Fibroblast of lung (primary cell): ENCODE measurements at regions not wholly inside any gene's neighbourhood (a gene's known extent, or its start where the extent isn't known, plus 50 kb on each side); places are given as distances from the start of the nearest gene placed in this dataset.
"Not testable (repeated sequence)": the region's sequence is repeated elsewhere in the genome, so short reads cannot be mapped to it uniquely, and the experiment has no call there.

ENCODE experiments used
- DNase-seq, 2 donors: peaks; one replicate each; pipeline versions ENCODE4 v3.0.0 to v3.0.0-alpha.2; 2010; ENCODE audit warnings: low read depth in 2 of 2
- H2AFZ ChIP-seq: 2 replicates; pipeline ENCODE4 v1.5.1; 2012; ENCODE audit warnings: low read length, control low read depth, inconsistent platforms
- H3K27ac ChIP-seq: 2 replicates; pipeline ENCODE4 v1.5.1; 2011; ENCODE audit warnings: low read length, control low read depth; ENCODE audit not compliant: insufficient read depth
- H3K27me3 ChIP-seq: 2 replicates; pipeline ENCODE4 v1.5.1; 2011; ENCODE audit warnings: mild to moderate bottlenecking, low read length; ENCODE audit not compliant: control insufficient read depth, insufficient read depth
- H3K36me3 ChIP-seq: 2 replicates; pipeline ENCODE4 v1.5.1; 2011; ENCODE audit warnings: low read length; ENCODE audit not compliant: control insufficient read depth, insufficient read depth
- H3K4me1 ChIP-seq: 2 replicates; pipeline ENCODE4 v1.5.1; 2011; ENCODE audit warnings: low read length; ENCODE audit not compliant: control insufficient read depth, insufficient read depth; ENCODE audit errors: extremely low read depth
- H3K4me2 ChIP-seq: 2 replicates; pipeline ENCODE4 v1.5.1; 2011; ENCODE audit warnings: low read length, control low read depth; ENCODE audit not compliant: insufficient read depth; ENCODE audit errors: extremely low read depth
- H3K4me3 ChIP-seq, 4 experiments: fragments of 200-600 bp in 1 of 4; sonication (generic) in 1 of 4; replicated peaks in 1 of 4; 2 replicates each; pipeline ENCODE4 v1.5.1; 2011 to 2016; ENCODE audit warnings: low read length in 4 of 4, low read depth in 3 of 4, mild to moderate bottlenecking in 3 of 4, control low read depth in 2 of 4, inconsistent platforms in 1 of 4, mixed read lengths in 1 of 4; ENCODE audit not compliant: insufficient read depth in 1 of 4; ENCODE audit errors: control extremely low read depth in 1 of 4
- H3K79me2 ChIP-seq: 2 replicates; pipeline ENCODE4 v1.5.1; 2012; ENCODE audit warnings: mild to moderate bottlenecking, low read length, inconsistent platforms; ENCODE audit not compliant: control insufficient read depth, insufficient read depth
- H3K9ac ChIP-seq: 2 replicates; pipeline ENCODE4 v1.5.1; 2011; ENCODE audit warnings: mild to moderate bottlenecking, low read length, control low read depth; ENCODE audit not compliant: insufficient read depth
- H3K9me3 ChIP-seq: 2 replicates; pipeline ENCODE4 v1.5.1; 2012; ENCODE audit warnings: low read depth, low read length; ENCODE audit not compliant: control insufficient read depth, insufficient read depth
- H4K20me1 ChIP-seq: 2 replicates; pipeline ENCODE4 v1.5.1; 2011; ENCODE audit warnings: low read length; ENCODE audit not compliant: control insufficient read depth, insufficient read depth; ENCODE audit errors: extremely low read depth
- EZH2 ChIP-seq: IDR thresholded peaks from 2 replicates; pipeline ENCODE4 v1.5.1; 2012; ENCODE audit warnings: low read length, control low read depth, mild to moderate bottlenecking; ENCODE audit errors: missing control alignments
- TF ChIP-seq, protein P1 (sequence below), 2 donors: IDR thresholded peaks in 1 of 2; conservative IDR thresholded peaks in 1 of 2; 1 replicate in 1 of 2; 2 replicates in 1 of 2; pipeline ENCODE4 v1.5.1; 2011 to 2012; ENCODE audit warnings: low read length in 2 of 2, control low read depth in 1 of 2, inconsistent platforms in 1 of 2, low read depth in 1 of 2, mild to moderate bottlenecking in 1 of 2

GRCh38 chr1:64343823-64344190 is 126.1 kb upstream of the CACHD1 start:
- Histone ChIP-seq H3K9ac (no peak overlapping the region), H3K79me2 (no peaks in the 10 kb centered on the region), H3K27ac (no peak overlapping the region), H3K4me3 (no peak overlapping the region), H4K20me1 (no peaks in the 10 kb centered on the region), H3K9me3 (no peaks in the 10 kb centered on the region), H3K4me2 (no peak overlapping the region), H3K36me3 (no peaks in the 10 kb centered on the region), H3K4me1 (no peaks in the 10 kb centered on the region), H3K27me3 (no peaks in the 10 kb centered on the region), H2AFZ (no peak overlapping the region)
- TF ChIP-seq, protein P1, sequence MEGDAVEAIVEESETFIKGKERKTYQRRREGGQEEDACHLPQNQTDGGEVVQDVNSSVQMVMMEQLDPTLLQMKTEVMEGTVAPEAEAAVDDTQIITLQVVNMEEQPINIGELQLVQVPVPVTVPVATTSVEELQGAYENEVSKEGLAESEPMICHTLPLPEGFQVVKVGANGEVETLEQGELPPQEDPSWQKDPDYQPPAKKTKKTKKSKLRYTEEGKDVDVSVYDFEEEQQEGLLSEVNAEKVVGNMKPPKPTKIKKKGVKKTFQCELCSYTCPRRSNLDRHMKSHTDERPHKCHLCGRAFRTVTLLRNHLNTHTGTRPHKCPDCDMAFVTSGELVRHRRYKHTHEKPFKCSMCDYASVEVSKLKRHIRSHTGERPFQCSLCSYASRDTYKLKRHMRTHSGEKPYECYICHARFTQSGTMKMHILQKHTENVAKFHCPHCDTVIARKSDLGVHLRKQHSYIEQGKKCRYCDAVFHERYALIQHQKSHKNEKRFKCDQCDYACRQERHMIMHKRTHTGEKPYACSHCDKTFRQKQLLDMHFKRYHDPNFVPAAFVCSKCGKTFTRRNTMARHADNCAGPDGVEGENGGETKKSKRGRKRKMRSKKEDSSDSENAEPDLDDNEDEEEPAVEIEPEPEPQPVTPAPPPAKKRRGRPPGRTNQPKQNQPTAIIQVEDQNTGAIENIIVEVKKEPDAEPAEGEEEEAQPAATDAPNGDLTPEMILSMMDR (conservative IDR thresholded peaks at IDR 0.05 in 1 of 2, IDR thresholded peaks at IDR 0.05 in 1 of 2; ENCODE audit: low read depth in 1 of 2, low read length in 2 of 2): no peak
- no peak for TF ChIP-seq EZH2
- no peak for DNase-seq

DNA sequence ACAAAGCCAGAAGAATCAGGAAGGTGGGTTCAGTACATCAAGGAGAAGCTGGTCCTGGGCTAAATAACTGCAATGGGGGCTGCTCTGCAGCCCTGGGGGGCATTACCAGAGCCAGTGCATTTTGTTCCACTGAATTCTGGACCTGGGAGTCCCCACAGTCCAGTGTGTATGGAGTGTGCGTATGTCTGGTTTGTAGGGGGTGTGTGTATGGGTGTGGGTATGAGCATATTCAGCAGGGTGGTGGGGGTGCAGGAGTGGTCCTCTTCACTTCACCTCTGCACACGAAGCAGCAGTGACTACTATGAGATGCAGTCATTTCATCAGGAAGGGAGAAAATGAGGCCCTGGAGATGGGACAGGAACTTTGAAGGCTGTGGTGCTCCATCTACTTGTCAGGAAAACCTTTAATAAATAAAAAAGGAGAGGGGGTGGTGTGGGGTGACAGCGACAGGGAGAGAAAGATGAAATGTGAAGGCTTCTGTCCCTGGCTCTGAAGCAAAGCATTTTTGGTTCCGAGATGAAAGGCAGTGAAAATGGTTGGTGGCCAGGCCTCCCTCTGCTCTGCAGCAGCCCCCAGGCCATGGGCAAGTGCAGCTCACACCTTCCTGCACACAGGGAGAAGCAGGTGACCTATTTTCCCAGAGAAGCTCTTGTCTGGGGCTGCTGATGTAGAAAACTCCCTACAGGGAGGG is 121.5 kb upstream of the CACHD1 start:
- no peak for DNase-seq
- no peak for TF ChIP-seq EZH2
- TF ChIP-seq, protein P1 (conservative IDR thresholded peaks at IDR 0.05 in 1 of 2, IDR thresholded peaks at IDR 0.05 in 1 of 2; ENCODE audit: low read depth in 1 of 2, low read length in 2 of 2): no peak
- H3K79me2 ChIP-seq: no peaks in the 10 kb centered on the region

GRCh38 chr1:64348961-64349648 is 120.8 kb upstream of the CACHD1 start:
- no peak overlapping the region for H3K4me2 ChIP-seq
- no peak for DNase-seq
- TF ChIP-seq, protein P1 (conservative IDR thresholded peaks at IDR 0.05 in 1 of 2, IDR thresholded peaks at IDR 0.05 in 1 of 2; ENCODE audit: low read depth in 1 of 2, low read length in 2 of 2): no peak
- no peak for TF ChIP-seq EZH2
- H3K27me3 ChIP-seq: no peaks in the 10 kb centered on the region
- H3K9me3 ChIP-seq: no peaks in the 10 kb centered on the region
- H3K4me1 ChIP-seq: no peaks in the 10 kb centered on the region
- H3K4me3 ChIP-seq: no peak overlapping the region
- no peaks in the 10 kb centered on the region for H4K20me1 ChIP-seq
- H3K36me3 ChIP-seq: no peaks in the 10 kb centered on the region
- H3K9ac ChIP-seq: no peak overlapping the region
- no peak overlapping the region for H3K27ac ChIP-seq
- no peaks in the 10 kb centered on the region for H3K79me2 ChIP-seq
- H2AFZ ChIP-seq: no peak overlapping the region

More for the DNA sequence above, 121.5 kb upstream of the CACHD1 start:
- Histone ChIP-seq H3K36me3 (no peaks in the 10 kb centered on the region), H4K20me1 (no peaks in the 10 kb centered on the region), H3K27ac (no peak overlapping the region), H3K4me2 (no peak overlapping the region), H3K4me1 (no peaks in the 10 kb centered on the region), H3K4me3 (no peak overlapping the region), H2AFZ (no peak overlapping the region), H3K9ac (no peak overlapping the region), H3K27me3 (no peaks in the 10 kb centered on the region), H3K9me3 (no peaks in the 10 kb centered on the region)

DNA sequence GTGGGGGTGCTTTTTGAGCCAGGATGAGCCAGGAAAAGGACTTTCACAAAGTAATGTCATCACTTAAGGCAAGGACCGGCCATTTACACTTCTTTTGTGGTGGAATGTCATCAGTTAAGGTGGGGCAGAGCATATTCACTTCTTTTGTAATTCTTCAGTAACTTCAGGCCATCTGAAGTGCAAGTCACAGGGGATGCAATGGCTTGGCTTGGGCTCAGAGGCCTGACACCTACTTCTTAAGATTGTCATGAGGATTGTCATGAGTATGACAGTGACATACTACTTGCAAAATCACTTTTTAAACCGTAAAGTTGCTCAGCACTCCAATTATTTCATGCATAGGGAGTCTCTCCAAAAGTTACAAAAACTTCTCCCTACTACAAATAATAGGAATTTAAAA is 114.4 kb upstream of the CACHD1 start:
- not testable (repeated sequence) for H4K20me1 ChIP-seq, DNase-seq, H2AFZ ChIP-seq, H3K9ac ChIP-seq, H3K27me3 ChIP-seq, H3K4me2 ChIP-seq, H3K4me1 ChIP-seq, H3K36me3 ChIP-seq, H3K79me2 ChIP-seq, H3K27ac ChIP-seq, H3K9me3 ChIP-seq, H3K4me3 ChIP-seq
